ENCODE measurements at regions not wholly inside any gene's neighbourhood (a gene's known extent, or its start where the extent isn't known, plus 50 kb on each side); places are given as distances from the start of the nearest gene placed in this dataset.
A peak's percentile ranks its signal among the peaks of the same experiment; 100 is the strongest.

GRCh38 chr6:167722634-167723309 is 103.9 kb upstream of the AFDN start:
- intact Hi-C loops (cut with DNase I) = no loop called here
- Histone ChIP-seq H3K27ac (no peak overlapping the region), H3K4me3 (no peak overlapping the region), H3K36me3 (replicated peaks in 1 of 2) (no peaks in the 10 kb centered on the region), H3K27me3 (no peaks in the 10 kb centered on the region), H3K9me3 (replicated peaks in 1 of 3) (no peaks in the 10 kb centered on the region), H3K4me1 (replicated peaks in 1 of 2) (no peaks in the 10 kb centered on the region)
- DNase-seq = peak in 1 of 7 donors; percentile 21
- no peak for TF ChIP-seq CTCF (IDR thresholded peaks at IDR 0.05)
- TF ChIP-seq POLR2A (IDR thresholded peaks at IDR 0.05) = no peak
- WGBS, 4 donors = 61 to 71% (median 63%) methylated on average over 14 to 21 of the region's 21 CpGs

GRCh38 chr6:167726043-167726621 is 100.6 kb upstream of the AFDN start:
- Histone ChIP-seq H3K4me1 (replicated peaks in 1 of 2) (no peaks in the 10 kb centered on the region), H3K4me3 (no peak overlapping the region), H3K27me3 (no peaks in the 10 kb centered on the region), H3K27ac (no peak overlapping the region), H3K9me3 (replicated peaks in 1 of 3) (no peaks in the 10 kb centered on the region), H3K36me3 (replicated peaks in 1 of 2) (no peaks in the 10 kb centered on the region)
- intact Hi-C loops (cut with DNase I) = no loop called here
- TF ChIP-seq CTCF (IDR thresholded peaks at IDR 0.05) = no peak
- no peak for TF ChIP-seq POLR2A (IDR thresholded peaks at IDR 0.05)
- no peak for DNase-seq
- 85 to 93% (median 88%) methylated on average over 7 to 8 of the region's 8 CpGs for WGBS, 4 donors

- WGBS, 4 donors = 92 to 97% (median 96%) methylated on average over 15 of the region's 15 CpGs
Measured at GRCh38 chr6:167730441-167730840, 96.3 kb upstream of the AFDN start.

GRCh38 chr6:167731216-167731615 is 95.5 kb upstream of the AFDN start:
- TF ChIP-seq CTCF (IDR thresholded peaks at IDR 0.05) (no peak), POLR2A (IDR thresholded peaks at IDR 0.05) (no peak)
- Histone ChIP-seq H3K9me3 (replicated peaks in 1 of 3) (no peaks in the 10 kb centered on the region), H3K4me1 (replicated peaks in 1 of 2) (no peaks in the 10 kb centered on the region), H3K36me3 (replicated peaks in 1 of 2) (no peaks in the 10 kb centered on the region), H3K27ac (no peak overlapping the region), H3K27me3 (no peaks in the 10 kb centered on the region), H3K4me3 (no peak overlapping the region)
- peak in 1 of 7 donors; percentile 15 for DNase-seq
- intact Hi-C loops (cut with DNase I) = no loop called here
- 79 to 84% (median 82%) methylated on average over 19 of the region's 19 CpGs for WGBS, 4 donors

More at GRCh38 chr6:167730441-167730840, 96.3 kb upstream of the AFDN start:
- Histone ChIP-seq H3K4me1 (replicated peaks in 1 of 2) (no peaks in the 10 kb centered on the region), H3K36me3 (replicated peaks in 1 of 2) (no peaks in the 10 kb centered on the region), H3K9me3 (replicated peaks in 1 of 3) (no peaks in the 10 kb centered on the region), H3K27me3 (no peaks in the 10 kb centered on the region), H3K27ac (no peak overlapping the region), H3K4me3 (no peak overlapping the region)
- peak in 1 of 7 donors; percentile 7 for DNase-seq
- intact Hi-C loops (cut with DNase I) = no loop called here
- no peak for TF ChIP-seq POLR2A (IDR thresholded peaks at IDR 0.05)
- no peak for TF ChIP-seq CTCF (IDR thresholded peaks at IDR 0.05)

Data from adrenal gland (tissue), 9 donors.